Stimulated activated memory B cell treated with anti-CD40 and anti-IgM and Interleukin-4, amounts not matched to agents 10 μg/mL and 1 μg/mL and 100 μg/mL, for 72 hours (primary cell): ENCODE measurements at regions not wholly inside any gene's neighbourhood (a gene's known extent, or its start where the extent isn't known, plus 50 kb on each side); places are given as distances from the start of the nearest gene placed in this dataset.

ENCODE experiments used
- ATAC-seq: fragments of 150-1000 bp; cut with Tn5 transposase; 2 replicates; pipeline ENCODE4 v1.10.0; 2021
- H3K27ac Mint-ChIP-seq: one replicate; pipeline ENCODE4 v1.8.0; 2022; ENCODE audit warnings: mild to moderate bottlenecking, mixed read lengths
- H3K27me3 Mint-ChIP-seq: one replicate; pipeline ENCODE4 v1.8.0; 2022; ENCODE audit warnings: mixed read lengths
- H3K36me3 Mint-ChIP-seq: one replicate; pipeline ENCODE4 v1.8.0; 2022; ENCODE audit warnings: mixed read lengths
- H3K4me1 Mint-ChIP-seq: one replicate; pipeline ENCODE4 v1.8.0; 2022; ENCODE audit warnings: mixed read lengths
- H3K4me3 Mint-ChIP-seq: one replicate; pipeline ENCODE4 v1.8.0; 2022; ENCODE audit warnings: mild to moderate bottlenecking, moderate library complexity, mixed read lengths
- H3K9me3 Mint-ChIP-seq: one replicate; pipeline ENCODE4 v1.8.0; 2022; ENCODE audit warnings: mixed read lengths

DNA sequence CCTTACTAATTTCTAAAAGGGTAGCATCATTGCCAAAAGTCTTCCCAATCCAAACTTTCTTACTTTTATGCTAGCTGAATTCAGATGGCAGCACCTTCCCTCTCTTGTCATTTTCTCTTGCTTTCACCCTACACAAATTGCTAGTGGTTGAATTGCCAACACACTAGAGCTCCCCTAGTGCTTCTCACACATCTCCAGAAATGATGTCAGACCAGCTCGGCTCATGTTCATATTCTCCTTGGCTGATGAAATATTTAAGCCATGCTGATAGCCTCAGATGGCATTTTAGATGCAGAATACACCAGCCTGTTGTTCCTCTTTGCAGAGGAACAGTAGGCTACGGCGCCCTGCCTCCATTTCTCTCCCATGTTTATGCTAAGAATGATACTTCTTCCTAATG, 256.9 kb downstream of the PTBP2 start:
- Mint-ChIP-seq H3K36me3 (no peaks in the 10 kb centered on the region), H3K4me1 (no peaks in the 10 kb centered on the region), H3K27ac (no peak overlapping the region), H3K4me3 (no peak overlapping the region), H3K9me3 (no peaks in the 10 kb centered on the region), H3K27me3 (no peaks in the 10 kb centered on the region)
- ATAC-seq = no peak

GRCh38 chr1:96978901-96979300, 257.3 kb downstream of the PTBP2 start:
- H3K27me3 Mint-ChIP-seq = no peaks in the 10 kb centered on the region
- no peak overlapping the region for H3K4me3 Mint-ChIP-seq
- H3K36me3 Mint-ChIP-seq = no peaks in the 10 kb centered on the region
- H3K9me3 Mint-ChIP-seq = no peaks in the 10 kb centered on the region
- ATAC-seq = no peak
- no peak overlapping the region for H3K27ac Mint-ChIP-seq
- no peaks in the 10 kb centered on the region for H3K4me1 Mint-ChIP-seq

- H3K9me3 Mint-ChIP-seq = no peaks in the 10 kb centered on the region
- no peak overlapping the region for H3K4me3 Mint-ChIP-seq
- H3K4me1 Mint-ChIP-seq = no peaks in the 10 kb centered on the region
- no peaks in the 10 kb centered on the region for H3K36me3 Mint-ChIP-seq
- no peak for ATAC-seq
- H3K27ac Mint-ChIP-seq = no peak overlapping the region
- no peaks in the 10 kb centered on the region for H3K27me3 Mint-ChIP-seq
Measured at GRCh38 chr1:96979304-96980268, 258.0 kb downstream of the PTBP2 start.

- H3K4me1 Mint-ChIP-seq = no peaks in the 10 kb centered on the region
- H3K27me3 Mint-ChIP-seq = no peaks in the 10 kb centered on the region
- peaks cover 2% of the 10 kb centered on the region for H3K9me3 Mint-ChIP-seq
- no peak overlapping the region for H3K27ac Mint-ChIP-seq
- no peak for ATAC-seq
- no peaks in the 10 kb centered on the region for H3K36me3 Mint-ChIP-seq
- no peak overlapping the region for H3K4me3 Mint-ChIP-seq
Measured at GRCh38 chr1:96980448-96980847, 258.9 kb downstream of the PTBP2 start.

GRCh38 chr1:96981181-96981580, 259.6 kb downstream of the PTBP2 start:
- Mint-ChIP-seq H3K4me1 (no peaks in the 10 kb centered on the region), H3K36me3 (no peaks in the 10 kb centered on the region), H3K9me3 (peaks cover 4% of the 10 kb centered on the region), H3K4me3 (no peak overlapping the region), H3K27me3 (no peaks in the 10 kb centered on the region), H3K27ac (no peak overlapping the region)
- ATAC-seq = no peak

DNA sequence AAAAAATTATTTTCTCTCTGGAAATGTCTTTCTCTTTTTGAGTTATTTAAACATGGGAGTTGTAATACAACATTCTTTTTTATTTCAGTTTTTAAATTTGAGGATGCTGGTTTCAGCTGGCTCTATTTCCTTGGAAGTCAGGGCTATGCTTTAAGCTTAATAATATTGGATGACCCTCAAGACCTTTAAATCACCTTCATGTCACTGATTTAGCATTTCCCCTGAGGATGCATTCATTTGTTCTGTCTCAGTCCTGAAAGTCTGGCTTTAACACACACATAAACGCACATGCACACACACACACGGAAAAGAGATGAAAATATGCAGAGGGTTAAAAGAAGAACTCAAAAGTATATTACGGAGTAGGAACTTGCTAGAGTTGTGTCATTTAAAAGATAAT, 260.5 kb downstream of the PTBP2 start:
- Mint-ChIP-seq H3K9me3 (peaks cover 4% of the 10 kb centered on the region), H3K27me3 (no peaks in the 10 kb centered on the region), H3K4me3 (no peak overlapping the region), H3K36me3 (no peaks in the 10 kb centered on the region), H3K4me1 (no peaks in the 10 kb centered on the region), H3K27ac (no peak overlapping the region)
- ATAC-seq = no peak

DNA sequence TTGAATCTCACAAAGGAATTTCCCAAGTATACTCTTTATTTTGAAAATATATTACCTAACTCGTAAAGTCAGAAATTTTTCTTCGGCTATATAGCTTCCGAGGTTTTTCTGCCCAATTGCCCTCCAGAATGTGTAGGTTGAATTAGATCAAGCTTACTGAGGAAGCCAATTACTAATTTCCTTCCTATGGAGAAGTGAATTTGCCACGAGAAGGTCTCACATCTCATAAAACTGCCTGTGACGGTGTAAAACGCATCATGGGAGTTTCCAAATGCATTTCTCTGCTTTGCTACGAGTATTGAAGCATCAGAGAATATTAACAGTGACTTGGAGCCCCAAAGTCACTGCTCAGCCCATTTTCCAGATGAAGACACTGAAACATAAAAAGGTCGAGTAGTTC, 262.3 kb downstream of the PTBP2 start:
- H3K27me3 Mint-ChIP-seq = peaks cover 10% of the 10 kb centered on the region
- H3K4me3 Mint-ChIP-seq = no peak overlapping the region
- H3K4me1 Mint-ChIP-seq = no peaks in the 10 kb centered on the region
- no peak for ATAC-seq
- H3K27ac Mint-ChIP-seq = no peak overlapping the region
- H3K9me3 Mint-ChIP-seq = peaks cover 4% of the 10 kb centered on the region
- no peaks in the 10 kb centered on the region for H3K36me3 Mint-ChIP-seq

DNA sequence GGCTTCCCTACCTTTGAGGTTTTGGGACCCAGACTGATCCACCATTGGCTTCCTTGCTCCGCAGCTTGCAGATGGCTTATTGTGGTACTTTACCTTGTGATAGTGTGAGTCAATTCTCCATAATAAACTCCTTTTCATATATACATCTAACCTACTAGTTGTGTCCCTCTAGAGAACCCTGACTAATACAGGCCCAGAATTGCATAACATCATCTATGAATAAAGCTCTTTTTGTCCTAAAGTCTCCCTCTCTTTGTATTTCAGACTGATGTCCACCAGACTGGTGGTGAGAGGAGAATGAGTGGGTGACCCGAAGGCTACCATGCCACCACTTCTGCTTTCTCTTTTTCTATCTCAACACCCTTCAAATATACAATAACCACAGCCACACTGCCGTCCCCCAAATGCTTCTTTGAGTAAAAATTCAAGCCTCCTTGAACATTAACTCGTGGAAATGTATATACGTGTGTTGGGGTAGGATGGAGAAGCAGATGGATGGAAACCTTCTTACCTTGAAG, 265.7 kb downstream of the PTBP2 start:
- no peak for ATAC-seq
- Mint-ChIP-seq H3K27ac (no peak overlapping the region), H3K4me3 (no peak overlapping the region), H3K9me3 (peaks cover 4% of the 10 kb centered on the region), H3K27me3 (peaks cover 13% of the 10 kb centered on the region), H3K36me3 (no peaks in the 10 kb centered on the region), H3K4me1 (no peaks in the 10 kb centered on the region)

GRCh38 chr1:96989302-96989701, 267.7 kb downstream of the PTBP2 start:
- no peak for ATAC-seq
- H3K4me1 Mint-ChIP-seq = no peaks in the 10 kb centered on the region

GRCh38 chr1:96990136-96990535, 268.6 kb downstream of the PTBP2 start:
- H3K4me1 Mint-ChIP-seq = no peaks in the 10 kb centered on the region
- H3K27me3 Mint-ChIP-seq = peaks cover 13% of the 10 kb centered on the region
- H3K4me3 Mint-ChIP-seq = no peak overlapping the region
- ATAC-seq = no peak
- H3K36me3 Mint-ChIP-seq = no peaks in the 10 kb centered on the region
- H3K9me3 Mint-ChIP-seq = peaks cover 4% of the 10 kb centered on the region
- H3K27ac Mint-ChIP-seq = no peak overlapping the region

More at GRCh38 chr1:96989302-96989701, 267.7 kb downstream of the PTBP2 start:
- H3K4me3 Mint-ChIP-seq = no peak overlapping the region
- H3K9me3 Mint-ChIP-seq = peaks cover 4% of the 10 kb centered on the region
- H3K27me3 Mint-ChIP-seq = peaks cover 13% of the 10 kb centered on the region
- H3K36me3 Mint-ChIP-seq = no peaks in the 10 kb centered on the region
- no peak overlapping the region for H3K27ac Mint-ChIP-seq

DNA sequence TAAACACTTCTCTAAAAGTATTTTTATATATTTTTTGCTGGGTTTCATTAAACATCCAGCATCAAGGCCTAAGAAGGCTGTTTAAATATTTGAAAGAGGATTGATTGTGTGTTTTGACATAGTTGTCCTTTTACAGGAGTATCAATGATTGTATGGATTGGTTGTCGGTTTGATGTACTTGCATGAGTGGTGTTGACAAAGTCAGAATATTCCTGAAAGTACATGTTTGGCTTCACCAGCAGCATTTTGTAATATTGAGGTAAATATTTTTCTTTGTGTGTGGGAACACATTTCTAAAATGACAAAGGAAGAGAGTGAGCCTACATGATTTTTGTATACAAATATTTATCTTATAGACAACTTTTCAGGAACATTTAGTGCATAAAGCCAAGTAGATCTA, 269.7 kb downstream of the PTBP2 start:
- no peaks in the 10 kb centered on the region for H3K4me1 Mint-ChIP-seq
- H3K27ac Mint-ChIP-seq = no peak overlapping the region
- H3K36me3 Mint-ChIP-seq = no peaks in the 10 kb centered on the region
- ATAC-seq = no peak
- H3K27me3 Mint-ChIP-seq = peaks cover 13% of the 10 kb centered on the region
- no peaks in the 10 kb centered on the region for H3K9me3 Mint-ChIP-seq
- H3K4me3 Mint-ChIP-seq = no peak overlapping the region

GRCh38 chr1:96992871-96993270, 271.3 kb downstream of the PTBP2 start:
- Mint-ChIP-seq H3K4me3 (no peak overlapping the region), H3K27ac (no peak overlapping the region)

DNA sequence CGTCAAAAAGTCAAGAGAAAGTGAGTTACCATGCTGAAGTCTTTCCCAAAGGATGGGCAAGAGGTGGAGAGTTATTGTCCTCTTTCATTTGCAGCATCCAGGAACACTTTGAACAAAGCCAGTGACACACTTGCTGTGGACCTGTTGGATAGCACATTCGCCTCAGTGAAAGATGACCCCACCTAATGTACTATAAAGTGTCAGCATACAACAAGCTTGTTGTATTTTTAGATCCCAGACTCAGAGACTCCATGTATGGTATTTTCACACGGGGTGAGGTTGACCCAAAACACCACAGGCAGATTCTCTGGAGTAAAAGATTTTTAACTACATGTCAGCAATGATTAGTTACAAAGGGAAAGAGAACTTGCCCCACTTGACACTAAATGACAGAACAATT, 273.8 kb downstream of the PTBP2 start:
- H3K27me3 Mint-ChIP-seq = no peaks in the 10 kb centered on the region
- H3K4me1 Mint-ChIP-seq = no peaks in the 10 kb centered on the region
- H3K27ac Mint-ChIP-seq = no peak overlapping the region
- no peak overlapping the region for H3K4me3 Mint-ChIP-seq
- H3K9me3 Mint-ChIP-seq = no peaks in the 10 kb centered on the region
- ATAC-seq = no peak
- H3K36me3 Mint-ChIP-seq = no peaks in the 10 kb centered on the region

More at GRCh38 chr1:96992871-96993270, 271.3 kb downstream of the PTBP2 start:
- no peaks in the 10 kb centered on the region for H3K4me1 Mint-ChIP-seq
- H3K9me3 Mint-ChIP-seq = no peaks in the 10 kb centered on the region
- no peaks in the 10 kb centered on the region for H3K36me3 Mint-ChIP-seq
- H3K27me3 Mint-ChIP-seq = peaks cover 13% of the 10 kb centered on the region
- no peak for ATAC-seq

GRCh38 chr1:96996001-96996400, 274.4 kb downstream of the PTBP2 start:
- no peaks in the 10 kb centered on the region for H3K36me3 Mint-ChIP-seq
- no peak for ATAC-seq
- no peaks in the 10 kb centered on the region for H3K9me3 Mint-ChIP-seq
- no peaks in the 10 kb centered on the region for H3K27me3 Mint-ChIP-seq
- H3K4me3 Mint-ChIP-seq = no peak overlapping the region
- no peaks in the 10 kb centered on the region for H3K4me1 Mint-ChIP-seq
- no peak overlapping the region for H3K27ac Mint-ChIP-seq

GRCh38 chr1:96997717-96998116, 276.1 kb downstream of the PTBP2 start:
- no peaks in the 10 kb centered on the region for H3K36me3 Mint-ChIP-seq
- no peaks in the 10 kb centered on the region for H3K4me1 Mint-ChIP-seq
- ATAC-seq = no peak
- H3K9me3 Mint-ChIP-seq = no peaks in the 10 kb centered on the region
- no peak overlapping the region for H3K27ac Mint-ChIP-seq
- H3K27me3 Mint-ChIP-seq = no peaks in the 10 kb centered on the region
- H3K4me3 Mint-ChIP-seq = no peak overlapping the region

- H3K27ac Mint-ChIP-seq = no peak overlapping the region
Measured at GRCh38 chr1:96998466-96998865, 276.9 kb downstream of the PTBP2 start.

More at GRCh38 chr1:96998466-96998865, 276.9 kb downstream of the PTBP2 start:
- no peaks in the 10 kb centered on the region for H3K9me3 Mint-ChIP-seq
- H3K4me3 Mint-ChIP-seq = no peak overlapping the region
- no peaks in the 10 kb centered on the region for H3K36me3 Mint-ChIP-seq
- ATAC-seq = no peak
- no peaks in the 10 kb centered on the region for H3K4me1 Mint-ChIP-seq
- H3K27me3 Mint-ChIP-seq = no peaks in the 10 kb centered on the region
